ENCODE measurements at regions not wholly inside any gene's neighbourhood (a gene's known extent, or its start where the extent isn't known, plus 50 kb on each side); places are given as distances from the start of the nearest gene placed in this dataset.
"Not testable (repeated sequence)": the region's sequence is repeated elsewhere in the genome, so short reads cannot be mapped to it uniquely, and the experiment has no call there.

GRCh38 chr10:42533866-42534265, 104.5 kb downstream of the ZNF33B start:
- DNase-seq (ENCODE audit: low spot score) = not testable (repeated sequence)

GRCh38 chr10:42532996-42533395, 105.4 kb downstream of the ZNF33B start:
- no peak for DNase-seq (ENCODE audit: low spot score)

- DNase-seq (ENCODE audit: low spot score) = no peak
These were observed 115.3 kb downstream of the ZNF33B start for GRCh38 chr10:42523098-42523497.

- no peak for DNase-seq (ENCODE audit: low spot score)
These were observed 118.5 kb downstream of the ZNF33B start for GRCh38 chr10:42519761-42520460.

GRCh38 chr10:42519079-42519478, 119.3 kb downstream of the ZNF33B start:
- DNase-seq (ENCODE audit: low spot score) = no peak

- no peak for DNase-seq (ENCODE audit: low spot score)
These were observed 124.4 kb downstream of the ZNF33B start for GRCh38 chr10:42513921-42514320.

GRCh38 chr10:42491801-42492200, 146.6 kb downstream of the ZNF33B start:
- no peak for DNase-seq (ENCODE audit: low spot score)

GRCh38 chr10:42491001-42491592, 147.3 kb downstream of the ZNF33B start:
- DNase-seq (ENCODE audit: low spot score) = peak; percentile 89

GRCh38 chr10:42490368-42490767, 148.0 kb downstream of the ZNF33B start:
- no peak for DNase-seq (ENCODE audit: low spot score)

GRCh38 chr10:42488416-42488815, 150.0 kb downstream of the ZNF33B start:
- DNase-seq (ENCODE audit: low spot score) = peak; percentile 48

- peak; percentile 13 for DNase-seq (ENCODE audit: low spot score)
These were observed 156.0 kb downstream of the ZNF33B start for GRCh38 chr10:42482411-42482810.

- DNase-seq (ENCODE audit: low spot score) = no peak
These were observed 159.3 kb downstream of the ZNF33B start for GRCh38 chr10:42479057-42479456.

GRCh38 chr10:42477170-42477569, 161.2 kb downstream of the ZNF33B start:
- DNase-seq (ENCODE audit: low spot score) = no peak

GRCh38 chr10:42476101-42476500, 162.3 kb downstream of the ZNF33B start:
- no peak for DNase-seq (ENCODE audit: low spot score)

- no peak for DNase-seq (ENCODE audit: low spot score)
These were observed 162.9 kb downstream of the ZNF33B start for GRCh38 chr10:42475168-42476098.

GRCh38 chr10:42454313-42454712, 184.1 kb downstream of the ZNF33B start:
- no peak for DNase-seq (ENCODE audit: low spot score)

- DNase-seq (ENCODE audit: low spot score) = no peak
These were observed 207.3 kb downstream of the ZNF33B start for GRCh38 chr10:42431095-42431494.

- peak; percentile 48 for DNase-seq (ENCODE audit: low spot score)
These were observed 209.8 kb downstream of the ZNF33B start for GRCh38 chr10:42428534-42428933.

- no peak for DNase-seq (ENCODE audit: low spot score)
These were observed 215.5 kb downstream of the ZNF33B start for GRCh38 chr10:42422911-42423310.

GRCh38 chr10:42421812-42422211, 216.6 kb downstream of the ZNF33B start:
- no peak for DNase-seq (ENCODE audit: low spot score)

- no peak for DNase-seq (ENCODE audit: low spot score)
These were observed 218.6 kb downstream of the ZNF33B start for GRCh38 chr10:42419789-42420188.

GRCh38 chr10:42380926-42381547, 257.3 kb downstream of the ZNF33B start:
- DNase-seq (ENCODE audit: low spot score) = no peak

Data from RKO (cell line).